Liver (tissue), 8 donors: ENCODE measurements at regions not wholly inside any gene's neighbourhood (a gene's known extent, or its start where the extent isn't known, plus 50 kb on each side); places are given as distances from the start of the nearest gene placed in this dataset.

Experiments used
- DNase-seq: peaks from one replicate; pipeline ENCODE4 v3.0.0-alpha.2; 2017; ENCODE audit warnings: low spot score
- H3K27ac ChIP-seq, 2 donors: one replicate each; pipeline ENCODE4 v1.7.0; 2013; ENCODE audit warnings: inconsistent platforms in 2 of 2, low read length in 2 of 2, control low read depth in 1 of 2, low read depth in 1 of 2, mild to moderate bottlenecking in 1 of 2
- H3K27me3 ChIP-seq, 4 donors: one replicate each; pipeline versions ENCODE4 v1.6.1 to v1.7.0; 2013; ENCODE audit warnings: low read length in 3 of 4, inconsistent platforms in 1 of 4, mild to moderate bottlenecking in 1 of 4, moderate library complexity in 1 of 4; ENCODE audit not compliant: control insufficient read depth in 4 of 4, insufficient read depth in 4 of 4
- H3K36me3 ChIP-seq, 4 donors: one replicate each; pipeline versions ENCODE4 v1.6.1 to v1.7.0; 2013; ENCODE audit warnings: low read length in 3 of 4, mild to moderate bottlenecking in 3 of 4, low read depth in 1 of 4, moderate library complexity in 1 of 4; ENCODE audit not compliant: control insufficient read depth in 4 of 4, insufficient read depth in 3 of 4
- H3K4me1 ChIP-seq, 4 donors: one replicate each; pipeline versions ENCODE4 v1.6.1 to v1.7.0; 2013; ENCODE audit warnings: low read length in 3 of 4, mild to moderate bottlenecking in 3 of 4, moderate library complexity in 1 of 4; ENCODE audit not compliant: control insufficient read depth in 4 of 4, insufficient read depth in 4 of 4
- H3K4me3 ChIP-seq, 3 donors: one replicate each; pipeline versions ENCODE4 v1.6.1 to v1.7.0; 2013; ENCODE audit warnings: low read length in 3 of 3, control low read depth in 1 of 3, low read depth in 1 of 3, mild to moderate bottlenecking in 1 of 3
- H3K9ac ChIP-seq, 2 donors: one replicate each; pipeline ENCODE4 v1.7.0; 2013; ENCODE audit warnings: low read length in 2 of 2, mild to moderate bottlenecking in 2 of 2, moderate library complexity in 2 of 2, control low read depth in 1 of 2, low read depth in 1 of 2
- H3K9me3 ChIP-seq, 4 donors: one replicate each; pipeline versions ENCODE4 v1.6.1 to v1.7.0; 2013; ENCODE audit warnings: low read length in 3 of 4; ENCODE audit not compliant: control insufficient read depth in 4 of 4
- CTCF ChIP-seq: fragments of 150-350 bp; IDR thresholded peaks from 2 replicates; pipeline ENCODE4 v1.5.1; 2017; ENCODE audit warnings: improper control_type of control experiment, low read depth, low read length; ENCODE audit not compliant: missing input control
- EGR1 ChIP-seq, 2 donors: IDR thresholded peaks; 2 replicates each; pipeline ENCODE4 v1.6.1; 2016 to 2018; ENCODE audit warnings: antibody characterized with exemption in 2 of 2, low read depth in 2 of 2
- GABPA ChIP-seq, 2 donors: IDR thresholded peaks in 1 of 2; conservative IDR thresholded peaks in 1 of 2; 2 replicates each; pipeline ENCODE4 v1.6.1; 2016; ENCODE audit warnings: antibody characterized with exemption in 2 of 2, mild to moderate bottlenecking in 1 of 2, moderate library complexity in 1 of 2
- HNF4A ChIP-seq, 2 donors: conservative IDR thresholded peaks; 2 replicates each; pipeline ENCODE4 v1.6.1; 2016; ENCODE audit warnings: antibody characterized with exemption in 2 of 2, mild to moderate bottlenecking in 2 of 2
- HNF4G ChIP-seq: IDR thresholded peaks from 2 replicates; pipeline ENCODE4 v1.6.1; 2016; ENCODE audit warnings: antibody characterized with exemption
- JUND ChIP-seq, 2 donors: IDR thresholded peaks; 2 replicates each; pipeline ENCODE4 v1.6.1; 2016; ENCODE audit warnings: antibody characterized with exemption in 2 of 2
- MAX ChIP-seq: IDR thresholded peaks from 2 replicates; pipeline ENCODE4 v1.6.1; 2016; ENCODE audit warnings: antibody characterized with exemption
- NR2F2 ChIP-seq: IDR thresholded peaks from 2 replicates; pipeline ENCODE4 v1.6.1; 2016; ENCODE audit warnings: antibody characterized with exemption
- RAD21 ChIP-seq, 2 donors: IDR thresholded peaks; 2 replicates each; pipeline ENCODE4 v1.6.1; 2016; ENCODE audit warnings: antibody characterized with exemption in 2 of 2, mild to moderate bottlenecking in 2 of 2
- REST ChIP-seq: IDR thresholded peaks from 2 replicates; pipeline ENCODE4 v1.6.1; 2016; ENCODE audit warnings: antibody characterized with exemption, mild to moderate bottlenecking
- RXRA ChIP-seq, 2 donors: IDR thresholded peaks; 2 replicates each; pipeline ENCODE4 v1.6.1; 2017 to 2018; ENCODE audit warnings: antibody characterized with exemption in 2 of 2, mild to moderate bottlenecking in 1 of 2
- SP1 ChIP-seq: IDR thresholded peaks from 2 replicates; pipeline ENCODE4 v1.6.1; 2018; ENCODE audit warnings: antibody characterized with exemption, mild to moderate bottlenecking
- TAF1 ChIP-seq: conservative IDR thresholded peaks from 2 replicates; pipeline ENCODE4 v1.6.1; 2016; ENCODE audit warnings: antibody characterized with exemption, mild to moderate bottlenecking
- YY1 ChIP-seq: IDR thresholded peaks from 2 replicates; pipeline ENCODE4 v1.6.1; 2016; ENCODE audit warnings: antibody characterized with exemption, mild to moderate bottlenecking
- ZBTB33 ChIP-seq: IDR thresholded peaks from 2 replicates; pipeline ENCODE4 v1.6.1; 2016; ENCODE audit warnings: antibody characterized with exemption
- WGBS: extraction: QIAGEN DNeasy Blood & Tissue Kit; methylation state at CpG from one replicate; pipeline ENCODE4 v1.1.7; 2013; 5-methylcytosine and 5-hydroxymethylcytosine counted together
- donor health status: healthy.
- donor health status: healthy.
- donor health status: healthy.
- donor health status: healthy.
- donor health status: healthy.

- H3K27me3 ChIP-seq: no peaks in the 10 kb centered on the region
- H3K4me3 ChIP-seq: no peak overlapping the region
- H3K36me3 ChIP-seq: no peaks in the 10 kb centered on the region
- H3K9ac ChIP-seq: no peak overlapping the region
- 89% methylated on average over 7 of the region's 7 CpGs for WGBS
- DNase-seq: no peak
- H3K4me1 ChIP-seq: peaks cover 3 to 26% (median 21%) of the 10 kb centered on the region in 4 donors
- TF ChIP-seq RAD21 (IDR thresholded peaks at IDR 0.05) (no peak), CTCF (no peak)
- no peaks in the 10 kb centered on the region for H3K9me3 ChIP-seq
- no peak overlapping the region for H3K27ac ChIP-seq
Observed at GRCh38 chr10:78916227-78916626, 152.5 kb upstream of the ZMIZ1 start.

GRCh38 chr10:78919181-78919966, 149.4 kb upstream of the ZMIZ1 start:
- H3K27ac ChIP-seq: no peak overlapping the region
- no peak overlapping the region for H3K9ac ChIP-seq
- H3K9me3 ChIP-seq: no peaks in the 10 kb centered on the region
- H3K36me3 ChIP-seq: no peaks in the 10 kb centered on the region
- H3K4me3 ChIP-seq: no peak overlapping the region
- H3K27me3 ChIP-seq: no peaks in the 10 kb centered on the region
- DNase-seq: no peak
- TF ChIP-seq REST (no peak), NR2F2 (no peak), HNF4G (no peak), MAX (no peak), RXRA (IDR thresholded peaks at IDR 0.05) (no peak), TAF1 (no peak), YY1 (no peak), HNF4A (conservative IDR thresholded peaks at IDR 0.05) (no peak), JUND (IDR thresholded peaks at IDR 0.05) (no peak)
- peaks cover 0 to 3% (median 1%) of the 10 kb centered on the region in 4 donors for H3K4me1 ChIP-seq
- WGBS: 94% methylated on average over 7 of the region's 7 CpGs

GRCh38 chr10:78920011-78920410, 148.8 kb upstream of the ZMIZ1 start:
- Histone ChIP-seq H3K4me1 (no peaks in the 10 kb centered on the region), H3K27ac (no peak overlapping the region), H3K4me3 (no peak overlapping the region), H3K36me3 (no peaks in the 10 kb centered on the region), H3K9ac (no peak overlapping the region), H3K9me3 (no peaks in the 10 kb centered on the region), H3K27me3 (no peaks in the 10 kb centered on the region)
- DNase-seq: no peak
- 94% methylated on average over 2 of the region's 2 CpGs for WGBS
- TF ChIP-seq HNF4A (conservative IDR thresholded peaks at IDR 0.05) (no peak), GABPA (IDR thresholded peaks at IDR 0.05 in 1 of 2, conservative IDR thresholded peaks at IDR 0.05 in 1 of 2) (no peak), ZBTB33 (no peak), EGR1 (IDR thresholded peaks at IDR 0.05; ENCODE audit: low read depth in 2 of 2) (no peak), MAX (no peak), RXRA (IDR thresholded peaks at IDR 0.05) (no peak), RAD21 (IDR thresholded peaks at IDR 0.05) (no peak), YY1 (no peak), NR2F2 (no peak), JUND (IDR thresholded peaks at IDR 0.05) (no peak), SP1 (no peak), TAF1 (no peak), REST (no peak)
